H7 (cell line): ENCODE measurements at regions not wholly inside any gene's neighbourhood (a gene's known extent, or its start where the extent isn't known, plus 50 kb on each side); places are given as distances from the start of the nearest gene placed in this dataset.
"Not testable (repeated sequence)": the region's sequence is repeated elsewhere in the genome, so short reads cannot be mapped to it uniquely, and the experiment has no call there.

Experiments
- DNase-seq: peaks from one replicate; pipeline ENCODE4 v3.0.0; 2012
- H3K27me3 ChIP-seq: 2 replicates; pipeline ENCODE4 v1.6.0; 2011; ENCODE audit warnings: mild to moderate bottlenecking, low read length; ENCODE audit not compliant: control insufficient read depth, insufficient read depth
- H3K36me3 ChIP-seq: replicated peaks from 2 replicates; pipeline ENCODE4 v1.5.1; 2011; ENCODE audit warnings: low read length; ENCODE audit not compliant: control insufficient read depth, insufficient read depth
- H3K4me3 ChIP-seq: 2 replicates; pipeline ENCODE4 v1.5.1; 2011; ENCODE audit warnings: low read depth, mild to moderate bottlenecking, control low read depth, low read length, moderate library complexity; ENCODE audit not compliant: insufficient read depth

DNA sequence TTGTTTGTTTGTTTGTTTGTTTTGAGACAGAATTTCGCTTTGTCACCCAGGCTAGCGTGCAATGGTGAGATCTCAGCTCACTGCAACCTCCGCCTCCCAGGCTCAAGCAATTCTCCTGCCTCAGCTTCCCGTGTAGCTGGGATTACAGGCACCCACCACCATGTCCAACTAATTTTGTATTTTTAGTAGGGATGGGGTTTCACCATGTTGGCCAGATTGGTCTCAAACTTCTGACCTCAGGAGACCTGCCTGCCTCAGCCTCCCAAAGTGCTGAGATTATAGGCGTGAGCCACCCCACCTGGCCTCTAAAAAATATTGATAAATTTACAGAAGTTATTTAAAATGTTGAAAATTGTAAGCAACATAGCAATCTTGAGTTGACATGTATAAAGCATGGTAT lies 57.1 kb upstream of the LOC128125822 start:
- not testable (repeated sequence) for H3K4me3 ChIP-seq, H3K27me3 ChIP-seq, DNase-seq, H3K36me3 ChIP-seq

DNA sequence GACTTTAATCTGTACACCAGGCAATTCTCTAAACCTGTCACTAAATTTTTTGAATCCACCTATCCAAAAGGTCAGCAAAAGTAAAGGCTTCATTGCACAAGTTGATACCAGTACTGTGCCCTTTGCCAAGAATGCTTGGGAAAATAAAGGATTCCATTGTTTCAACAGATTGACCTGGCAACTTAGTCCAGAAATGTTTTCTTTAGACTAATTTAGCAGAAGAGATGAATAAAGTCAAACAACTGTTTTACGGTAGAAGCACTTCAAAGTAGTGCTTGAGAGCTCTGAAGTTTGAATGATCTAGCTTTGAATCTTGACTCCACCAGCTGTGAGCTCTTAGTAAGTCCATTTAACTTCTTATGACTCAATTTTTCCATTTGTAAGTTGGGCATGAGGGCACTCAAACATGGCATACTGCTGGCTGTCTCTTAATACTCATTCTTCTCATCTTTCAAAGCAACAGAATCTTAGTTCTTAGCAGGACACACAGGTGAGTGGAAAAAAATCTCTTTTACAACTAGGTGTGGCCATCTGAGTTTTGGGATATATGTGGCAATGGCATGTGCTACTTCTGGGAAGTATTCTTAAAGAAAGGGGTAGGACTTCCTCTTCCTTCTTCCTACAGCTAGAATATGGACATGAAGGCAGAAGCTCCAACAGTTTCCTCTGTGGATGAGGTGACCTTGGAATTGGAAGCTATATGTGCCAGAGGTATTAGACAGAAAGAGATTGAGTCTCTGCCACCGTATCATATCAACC lies 55.9 kb upstream of the LOC128125822 start:
- no peak for DNase-seq
- Histone ChIP-seq H3K4me3 (no peak overlapping the region), H3K27me3 (no peaks in the 10 kb centered on the region; the same call in 1 of the 2 replicates), H3K36me3 (no peaks in the 10 kb centered on the region)

DNA sequence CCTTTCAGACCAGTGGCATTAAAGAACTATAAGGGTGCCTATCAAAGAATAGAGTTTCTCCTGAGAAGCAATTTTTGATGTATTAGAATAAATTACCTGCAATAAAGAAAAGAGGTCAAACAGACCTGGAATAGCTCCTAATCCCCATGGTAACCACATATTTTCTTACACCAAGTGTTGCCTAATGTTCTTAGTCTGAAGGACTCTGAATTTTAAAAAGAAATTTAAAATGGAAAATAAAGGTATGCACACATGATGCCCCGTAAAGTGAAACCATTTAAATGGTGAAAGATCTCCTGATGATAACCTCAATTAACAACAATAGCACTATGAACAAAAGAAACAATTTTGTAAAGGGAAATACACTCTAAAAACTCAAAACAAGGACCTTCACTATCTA lies 55.1 kb upstream of the LOC128125822 start:
- Histone ChIP-seq H3K4me3 (no peak overlapping the region), H3K36me3 (no peaks in the 10 kb centered on the region), H3K27me3 (no peaks in the 10 kb centered on the region; the same call in 1 of the 2 replicates)
- no peak for DNase-seq

DNA sequence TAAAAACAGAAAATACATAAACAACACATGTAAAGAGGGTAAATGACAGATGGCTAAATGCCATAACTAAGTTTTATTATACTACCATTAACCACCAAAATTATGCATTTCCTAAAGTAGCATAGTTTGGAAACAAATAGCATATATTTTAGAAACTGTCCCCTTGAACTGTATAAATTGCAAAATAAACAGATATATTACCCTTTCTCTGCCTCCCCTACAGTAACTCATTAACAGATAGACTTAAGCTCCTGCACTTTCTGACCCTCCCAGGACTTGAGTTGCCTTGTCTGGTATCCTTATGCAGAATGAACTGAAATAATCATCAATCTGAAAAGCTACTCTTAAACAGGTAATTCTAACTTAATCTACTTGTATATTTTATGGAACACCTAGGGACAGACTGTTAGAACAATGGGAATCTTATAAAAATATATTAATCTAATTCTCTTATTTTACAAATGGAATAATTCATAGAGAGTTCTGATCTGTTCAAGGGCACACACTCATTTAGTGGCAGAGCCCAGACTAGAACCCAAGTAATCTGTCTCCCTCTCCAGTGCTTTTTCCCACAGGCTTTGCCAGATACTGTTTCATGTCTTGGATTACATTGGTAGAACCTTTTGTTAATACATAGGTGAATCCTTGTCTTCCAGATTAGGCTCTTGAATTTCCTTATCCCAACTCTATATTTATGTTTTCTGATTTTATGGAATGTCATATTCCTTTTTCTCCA lies 50.6 kb upstream of the LOC128125822 start:
- Histone ChIP-seq H3K4me3 (no peak overlapping the region), H3K27me3 (peaks cover 1% of the 10 kb centered on the region; the same call in 1 of the 2 replicates), H3K36me3 (no peaks in the 10 kb centered on the region)
- no peak for DNase-seq
